HFFc6 (cell line): ENCODE measurements at regions not wholly inside any gene's neighbourhood (a gene's known extent, or its start where the extent isn't known, plus 50 kb on each side); places are given as distances from the start of the nearest gene placed in this dataset.
"Not testable (repeated sequence)": the region's sequence is repeated elsewhere in the genome, so short reads cannot be mapped to it uniquely, and the experiment has no call there.

Source experiments
- DNase-seq: peaks from one replicate; pipeline ENCODE4 v3.0.0-alpha.2; 2018
- H3K27ac Mint-ChIP-seq: 2 replicates; pipeline ENCODE4 v1.8.0; 2020; ENCODE audit warnings: mild to moderate bottlenecking, mixed read lengths
- H3K27me3 Mint-ChIP-seq: 2 replicates; pipeline ENCODE4 v1.8.0; 2021; ENCODE audit warnings: mild to moderate bottlenecking, moderate library complexity, mixed read lengths; ENCODE audit not compliant: insufficient read depth
- H3K36me3 Mint-ChIP-seq: 2 replicates; pipeline ENCODE4 v1.8.0; 2021; ENCODE audit warnings: low read depth, mixed read lengths
- H3K4me1 Mint-ChIP-seq: 2 replicates; pipeline ENCODE4 v1.8.0; 2020; ENCODE audit warnings: low read depth, mixed read lengths
- H3K4me3 Mint-ChIP-seq: 2 replicates; pipeline ENCODE4 v1.8.0; 2020; ENCODE audit warnings: mild to moderate bottlenecking, moderate library complexity, mixed read lengths
- H3K9me3 Mint-ChIP-seq: 2 replicates; pipeline ENCODE4 v1.8.0; 2020; ENCODE audit warnings: mild to moderate bottlenecking, mixed read lengths
- CTCF ChIP-seq: fragments of 200-600 bp; sonication (generic); IDR thresholded peaks from 2 replicates; pipeline ENCODE4 v1.5.0; 2021; ENCODE audit warnings: antibody characterized with exemption, mild to moderate bottlenecking

GRCh38 chr2:64924170-64924934 is 64.8 kb upstream of the SLC1A4 start:
- Mint-ChIP-seq H3K9me3 (peaks cover 19% of the 10 kb centered on the region), H3K4me3 (no peak overlapping the region), H3K36me3 (peaks cover 19% of the 10 kb centered on the region; the same call in 1 of the 2 replicates), H3K4me1 (no peaks in the 10 kb centered on the region), H3K27ac (no peak overlapping the region), H3K27me3 (peaks cover 51% of the 10 kb centered on the region)
- TF ChIP-seq CTCF: no peak
- DNase-seq: no peak

DNA sequence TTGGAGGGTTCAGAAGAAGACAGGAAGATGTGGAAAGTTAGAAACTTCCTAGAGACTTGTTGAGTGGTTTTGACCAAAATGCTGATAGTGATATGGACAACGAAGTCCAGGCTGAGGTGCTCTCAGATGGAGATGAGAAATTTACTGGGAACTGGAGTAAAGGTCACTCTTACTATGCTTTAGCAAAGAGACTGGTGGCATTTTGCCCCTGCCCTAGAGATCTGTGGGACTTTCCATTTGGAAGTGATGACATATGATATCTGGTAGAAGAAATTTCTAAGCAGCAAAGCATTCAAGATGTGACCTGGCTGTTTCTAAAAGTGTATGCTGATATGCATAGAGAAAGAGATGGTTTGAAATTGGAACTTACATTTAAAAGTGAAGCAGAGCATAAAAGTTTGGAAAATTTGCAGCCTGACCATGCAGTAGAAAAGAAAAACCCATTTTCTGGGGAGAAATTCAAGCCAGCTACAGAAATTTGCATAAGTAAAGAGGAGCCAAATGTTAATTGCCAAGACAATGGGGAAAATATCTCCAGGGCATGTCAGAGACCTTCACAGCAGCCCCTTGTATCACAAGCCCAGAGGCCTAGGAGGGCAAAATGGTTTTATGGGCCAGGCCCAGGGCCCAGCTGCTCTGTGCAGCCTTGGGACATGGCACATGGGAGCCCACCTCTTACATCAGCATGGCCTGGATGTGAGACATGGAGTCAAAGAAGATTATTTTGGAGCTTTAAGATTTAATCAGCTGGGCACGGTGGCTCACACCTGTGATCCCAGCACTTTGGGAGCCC is 63.1 kb upstream of the SLC1A4 start:
- H3K4me1 Mint-ChIP-seq, H3K27ac Mint-ChIP-seq, DNase-seq, H3K4me3 Mint-ChIP-seq: not testable (repeated sequence)
- peaks cover 61% of the 10 kb centered on the region for H3K27me3 Mint-ChIP-seq
- peaks cover 19% of the 10 kb centered on the region; the same call in 1 of the 2 replicates for H3K36me3 Mint-ChIP-seq
- peaks cover 19% of the 10 kb centered on the region for H3K9me3 Mint-ChIP-seq

GRCh38 chr2:64928813-64929212 is 60.4 kb upstream of the SLC1A4 start:
- Mint-ChIP-seq H3K4me1 (no peaks in the 10 kb centered on the region), H3K4me3 (no peak overlapping the region), H3K27ac (no peak overlapping the region), H3K9me3 (peaks cover 19% of the 10 kb centered on the region), H3K36me3 (peaks cover 19% of the 10 kb centered on the region; the same call in 1 of the 2 replicates), H3K27me3 (peaks cover 71% of the 10 kb centered on the region)
- TF ChIP-seq CTCF: no peak
- DNase-seq: no peak

DNA sequence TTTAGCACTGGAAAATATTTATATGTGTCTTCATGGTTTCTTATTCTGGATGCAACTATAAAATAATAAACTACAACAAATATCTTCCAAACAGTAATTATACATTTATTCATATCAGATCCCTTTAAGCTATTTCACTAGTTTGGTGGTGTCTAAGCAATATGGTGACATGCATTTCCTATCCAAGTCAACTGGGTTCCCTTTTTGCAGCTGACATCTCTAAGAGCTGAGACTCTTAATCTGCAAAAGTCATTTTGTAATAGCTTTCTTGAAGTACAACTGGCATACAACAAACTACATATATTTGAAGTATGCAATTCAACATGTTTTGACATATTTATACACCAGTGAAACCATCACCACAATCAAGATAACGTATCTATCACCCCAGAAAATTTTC is 59.9 kb upstream of the SLC1A4 start:
- peaks cover 19% of the 10 kb centered on the region; the same call in 1 of the 2 replicates for H3K36me3 Mint-ChIP-seq
- no peak overlapping the region for H3K4me3 Mint-ChIP-seq
- TF ChIP-seq CTCF: no peak
- H3K27me3 Mint-ChIP-seq: peaks cover 66% of the 10 kb centered on the region
- H3K4me1 Mint-ChIP-seq: no peaks in the 10 kb centered on the region
- H3K9me3 Mint-ChIP-seq: peaks cover 19% of the 10 kb centered on the region
- DNase-seq: no peak
- H3K27ac Mint-ChIP-seq: no peak overlapping the region

DNA sequence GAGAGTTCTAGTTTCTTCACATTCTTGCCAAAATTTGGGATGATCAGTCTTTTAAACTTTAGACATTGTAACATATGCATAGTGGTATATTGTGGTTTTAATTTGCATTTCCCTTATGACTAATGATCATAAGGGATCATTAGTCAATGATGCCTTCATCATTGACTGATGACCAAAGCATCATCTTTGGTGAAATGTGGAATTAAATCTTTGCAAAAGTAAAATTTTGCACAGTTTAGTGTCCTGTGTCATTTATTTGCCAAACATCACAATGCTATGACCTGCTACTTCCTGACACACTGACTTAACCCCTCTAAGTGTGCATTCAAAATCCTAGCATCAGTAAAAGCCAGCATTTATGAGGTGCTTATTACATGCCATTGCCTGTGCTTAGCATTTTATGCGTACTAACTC is 58.9 kb upstream of the SLC1A4 start:
- Mint-ChIP-seq H3K36me3 (peaks cover 19% of the 10 kb centered on the region; the same call in 1 of the 2 replicates), H3K4me3 (no peak overlapping the region), H3K9me3 (peaks cover 20% of the 10 kb centered on the region), H3K4me1 (no peaks in the 10 kb centered on the region), H3K27me3 (peaks cover 61% of the 10 kb centered on the region), H3K27ac (no peak overlapping the region)
- no peak for TF ChIP-seq CTCF
- DNase-seq: no peak
